Neural cell (in vitro differentiated cells): ENCODE measurements at regions not wholly inside any gene's neighbourhood (a gene's known extent, or its start where the extent isn't known, plus 50 kb on each side); places are given as distances from the start of the nearest gene placed in this dataset.

ENCODE experiments used
- CTCF ChIP-seq: fragments of 450-650 bp; IDR thresholded peaks from 2 replicates; pipeline ENCODE4 v1.5.1; 2014; ENCODE audit warnings: antibody characterized with exemption, mild to moderate bottlenecking, moderate library complexity; ENCODE audit not compliant: poor library complexity, severe bottlenecking
- EP300 ChIP-seq: fragments of 450-650 bp; conservative IDR thresholded peaks from 2 replicates; pipeline ENCODE4 v1.6.1; 2014; ENCODE audit warnings: antibody characterized with exemption, mild to moderate bottlenecking, moderate library complexity; ENCODE audit not compliant: poor library complexity, severe bottlenecking
- EZH2 ChIP-seq: fragments of 200-600, 300-800 bp; shearing (Covaris generic), sonication (generic); IDR thresholded peaks from 2 replicates; pipeline ENCODE4 v1.6.1; 2014; ENCODE audit warnings: antibody characterized with exemption, low read length, borderline replicate concordance, mild to moderate bottlenecking; ENCODE audit not compliant: insufficient read depth, poor library complexity, severe bottlenecking
- RAD21 ChIP-seq: fragments of 450-650 bp; conservative IDR thresholded peaks from 2 replicates; pipeline ENCODE4 v1.6.1; 2014; ENCODE audit warnings: antibody characterized with exemption, mild to moderate bottlenecking, moderate library complexity

- TF ChIP-seq EZH2 (no peak), RAD21 (no peak), CTCF (no peak), EP300 (no peak)
These were observed 278.7 kb downstream of the CCSER2 start for GRCh38 chr10:84607044-84607443.
